Spinal cord (tissue), 9 donors: ENCODE measurements at regions not wholly inside any gene's neighbourhood (a gene's known extent, or its start where the extent isn't known, plus 50 kb on each side); places are given as distances from the start of the nearest gene placed in this dataset.

Source experiments
- DNase-seq, 6 donors: peaks; one replicate each; pipeline versions ENCODE4 v3.0.0 to v3.0.0-alpha.2; 2013 to 2015; ENCODE audit warnings: low spot score in 6 of 6, low read depth in 4 of 6
- H3K27ac ChIP-seq: one replicate; pipeline ENCODE4 v1.5.1; 2013; ENCODE audit warnings: low read depth, low read length, control low read depth
- H3K27me3 ChIP-seq: one replicate; pipeline ENCODE4 v1.6.1; 2013; ENCODE audit warnings: low read length; ENCODE audit not compliant: control insufficient read depth, insufficient read depth
- H3K36me3 ChIP-seq: one replicate; pipeline ENCODE4 v1.6.1; 2013; ENCODE audit warnings: low read length; ENCODE audit not compliant: control insufficient read depth, insufficient read depth
- H3K4me1 ChIP-seq: one replicate; pipeline ENCODE4 v1.6.1; 2013; ENCODE audit warnings: low read length; ENCODE audit not compliant: control insufficient read depth, insufficient read depth
- H3K4me3 ChIP-seq: one replicate; pipeline ENCODE4 v1.5.1; 2013; ENCODE audit warnings: low read depth, low read length, control low read depth
- H3K9me3 ChIP-seq: one replicate; pipeline ENCODE4 v1.6.1; 2013; ENCODE audit warnings: low read length; ENCODE audit not compliant: control insufficient read depth, insufficient read depth
- WGBS: methylation state at CpG from one replicate; pipeline ENCODE4 v1.1.5; 2013; ENCODE audit warnings: missing lambda C conversion rate; ENCODE audit not compliant: insufficient coverage; 5-methylcytosine and 5-hydroxymethylcytosine counted together
- donor health status: healthy.

DNA sequence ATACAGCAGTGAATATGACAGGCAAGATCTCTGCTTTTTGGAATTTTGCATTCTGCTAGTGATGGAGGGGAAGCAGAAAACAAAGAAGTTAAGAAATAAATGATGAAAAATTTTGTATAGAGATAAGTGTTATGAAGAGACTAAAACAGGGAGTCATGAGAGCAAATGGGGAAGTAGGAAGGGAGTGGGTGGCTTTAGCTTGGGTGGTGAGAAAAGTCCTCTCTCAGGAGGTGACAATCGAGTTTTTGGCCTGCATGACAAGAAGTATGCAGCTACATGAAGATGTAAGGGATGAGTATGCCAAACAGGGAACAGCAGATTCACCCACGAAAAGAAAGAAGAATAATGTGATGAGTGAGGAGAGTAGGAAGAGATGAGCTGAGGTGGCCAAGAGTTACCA is 80.7 kb upstream of the MPPED2 start:
- DNase-seq: no peak
- H3K36me3 ChIP-seq: no peaks in the 10 kb centered on the region
- no peak overlapping the region for H3K27ac ChIP-seq
- 81% methylated on average over 2 of the region's 2 CpGs for WGBS
- H3K9me3 ChIP-seq: no peaks in the 10 kb centered on the region
- H3K4me3 ChIP-seq: no peak overlapping the region
- H3K27me3 ChIP-seq: no peaks in the 10 kb centered on the region
- no peaks in the 10 kb centered on the region for H3K4me1 ChIP-seq

GRCh38 chr11:30665067-30665466 is 78.9 kb upstream of the MPPED2 start:
- Histone ChIP-seq H3K27ac (no peak overlapping the region), H3K4me3 (no peak overlapping the region), H3K27me3 (no peaks in the 10 kb centered on the region), H3K4me1 (no peaks in the 10 kb centered on the region), H3K36me3 (no peaks in the 10 kb centered on the region), H3K9me3 (no peaks in the 10 kb centered on the region)
- no peak for DNase-seq
- WGBS: no CpG with 5 or more reads among the region's 5 CpGs

DNA sequence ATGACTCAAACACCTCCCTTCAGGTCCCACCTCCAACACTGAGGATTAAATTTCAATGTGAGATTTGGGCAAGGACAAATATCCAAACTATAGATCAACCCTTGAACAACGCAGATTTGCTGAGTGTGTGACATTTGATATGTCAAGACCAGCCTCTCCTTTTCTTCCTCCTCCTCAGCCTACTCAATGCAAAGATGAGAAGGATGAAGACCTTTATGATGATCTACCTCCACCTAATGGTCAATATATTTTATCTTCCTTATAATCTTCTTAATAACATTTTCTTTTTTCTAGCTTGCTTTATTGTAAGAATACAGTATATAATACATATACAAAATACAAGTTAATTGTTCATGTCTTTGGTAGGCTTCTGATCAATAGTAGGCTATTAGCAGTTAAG is 67.5 kb upstream of the MPPED2 start:
- H3K27ac ChIP-seq: no peak overlapping the region
- no CpG with 5 or more reads among the region's 1 CpG for WGBS

GRCh38 chr11:30652801-30653200 is 66.6 kb upstream of the MPPED2 start:
- Histone ChIP-seq H3K4me3 (no peak overlapping the region), H3K4me1 (no peaks in the 10 kb centered on the region), H3K9me3 (no peaks in the 10 kb centered on the region), H3K36me3 (no peaks in the 10 kb centered on the region), H3K27me3 (no peaks in the 10 kb centered on the region), H3K27ac (no peak overlapping the region)
- peak in 1 of 6 donors; percentile 55 for DNase-seq
- WGBS: no CpG with 5 or more reads among the region's 2 CpGs

More for the DNA sequence above, 67.5 kb upstream of the MPPED2 start:
- Histone ChIP-seq H3K36me3 (no peaks in the 10 kb centered on the region), H3K4me1 (no peaks in the 10 kb centered on the region), H3K4me3 (no peak overlapping the region), H3K27me3 (no peaks in the 10 kb centered on the region), H3K9me3 (no peaks in the 10 kb centered on the region)
- no peak for DNase-seq

DNA sequence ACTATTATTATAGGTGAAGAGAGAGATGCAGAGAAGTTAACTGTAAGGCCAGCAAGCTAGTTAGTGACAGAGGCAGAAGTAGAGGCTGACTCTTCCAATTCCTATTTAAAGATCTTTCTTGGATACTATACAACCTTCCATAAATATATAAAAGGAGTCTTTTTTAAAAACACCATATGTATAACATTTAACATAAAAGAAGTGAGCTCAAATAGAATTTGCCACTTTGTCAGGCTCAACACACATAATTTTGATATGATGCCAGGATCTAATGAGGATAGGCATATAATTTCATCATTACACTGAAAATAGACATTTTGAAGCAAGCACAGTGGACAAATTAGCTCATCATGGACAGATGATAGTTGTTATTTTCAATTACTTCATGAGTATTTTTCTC is 64.1 kb upstream of the MPPED2 start:
- H3K9me3 ChIP-seq: no peaks in the 10 kb centered on the region
- no peak overlapping the region for H3K4me3 ChIP-seq
- H3K4me1 ChIP-seq: no peaks in the 10 kb centered on the region
- peak in 1 of 6 donors; percentile 55 for DNase-seq
- H3K36me3 ChIP-seq: no peaks in the 10 kb centered on the region
- H3K27me3 ChIP-seq: no peaks in the 10 kb centered on the region
- no peak overlapping the region for H3K27ac ChIP-seq
